Common myeloid progenitor, CD34-positive (primary cell): ENCODE measurements at regions not wholly inside any gene's neighbourhood (a gene's known extent, or its start where the extent isn't known, plus 50 kb on each side); places are given as distances from the start of the nearest gene placed in this dataset.
"Not testable (repeated sequence)": the region's sequence is repeated elsewhere in the genome, so short reads cannot be mapped to it uniquely, and the experiment has no call there.

Experiments
- CTCF ChIA-PET: fragments of 350-600 bp; sonication (Branson Sonifier 250); formaldehyde crosslinking; loops from one replicate; lab custom pipeline; 2021; ENCODE audit warnings: antibody characterized with exemption; lab: Charles Lee
- POLR2A ChIA-PET: fragments of 350-600 bp; sonication (Branson Sonifier 250); formaldehyde crosslinking; loops from one replicate; lab custom pipeline; 2021; ENCODE audit warnings: antibody characterized with exemption; lab: Charles Lee
- DNase-seq, 3 donors: peaks; one replicate each; pipeline versions ENCODE4 v3.0.0 to v3.0.0-alpha.2; 2013
- H3K27ac ChIP-seq, 2 experiments: 1 replicate in 1 of 2; 2 replicates in 1 of 2; pipeline ENCODE4 v1.7.0; 2013; ENCODE audit warnings: inconsistent platforms in 2 of 2, low read length in 2 of 2, mild to moderate bottlenecking in 2 of 2, low read depth in 1 of 2, moderate library complexity in 1 of 2; ENCODE audit not compliant: severe bottlenecking in 2 of 2, insufficient read depth in 1 of 2, poor library complexity in 1 of 2
- H3K27me3 ChIP-seq, 5 experiments: replicated peaks in 2 of 5; 1 replicate in 3 of 5; 2 replicates in 2 of 5; pipeline versions ENCODE4 v1.6.1 to v1.7.0; 2013; ENCODE audit warnings: low read length in 4 of 5, mild to moderate bottlenecking in 2 of 5, moderate library complexity in 2 of 5, inconsistent platforms in 1 of 5; ENCODE audit not compliant: insufficient read depth in 5 of 5, control insufficient read depth in 4 of 5
- H3K36me3 ChIP-seq, 4 experiments: 1 replicate in 2 of 4; 2 replicates in 2 of 4; pipeline versions ENCODE4 v1.6.1 to v1.7.0; 2013; ENCODE audit warnings: low read length in 3 of 4, control low read depth in 1 of 4, mild to moderate bottlenecking in 1 of 4; ENCODE audit not compliant: control insufficient read depth in 4 of 4, insufficient read depth in 4 of 4
- H3K4me1 ChIP-seq, 4 experiments: 1 replicate in 3 of 4; 2 replicates in 1 of 4; pipeline versions ENCODE4 v1.6.1 to v1.7.1; 2013; ENCODE audit warnings: low read length in 3 of 4, mild to moderate bottlenecking in 3 of 4, control low read depth in 1 of 4, inconsistent platforms in 1 of 4, moderate library complexity in 1 of 4; ENCODE audit not compliant: control insufficient read depth in 4 of 4, insufficient read depth in 4 of 4; ENCODE audit errors: control extremely low read depth in 1 of 4
- H3K4me3 ChIP-seq, 7 experiments: 1 replicate in 4 of 7; 2 replicates in 3 of 7; pipeline versions ENCODE4 v1.5.1 to v1.7.0; 2013; ENCODE audit warnings: mild to moderate bottlenecking in 7 of 7, low read length in 6 of 7, moderate library complexity in 6 of 7, inconsistent platforms in 2 of 7, low read depth in 2 of 7, control low read depth in 1 of 7; ENCODE audit not compliant: insufficient read depth in 4 of 7, control insufficient read depth in 1 of 7; ENCODE audit errors: extremely low read depth in 1 of 7
- H3K9me3 ChIP-seq, 5 experiments: 1 replicate in 4 of 5; 2 replicates in 1 of 5; pipeline versions ENCODE4 v1.6.1 to v1.7.1; 2013; ENCODE audit warnings: low read length in 4 of 5, mild to moderate bottlenecking in 2 of 5, inconsistent platforms in 1 of 5, low read depth in 1 of 5, moderate library complexity in 1 of 5; ENCODE audit not compliant: control insufficient read depth in 4 of 5, insufficient read depth in 2 of 5; ENCODE audit errors: control extremely low read depth in 1 of 5
- WGBS: methylation state at CpG from one replicate; pipeline ENCODE4 v1.1.5; 2013; ENCODE audit not compliant: insufficient coverage; 5-methylcytosine and 5-hydroxymethylcytosine counted together

DNA sequence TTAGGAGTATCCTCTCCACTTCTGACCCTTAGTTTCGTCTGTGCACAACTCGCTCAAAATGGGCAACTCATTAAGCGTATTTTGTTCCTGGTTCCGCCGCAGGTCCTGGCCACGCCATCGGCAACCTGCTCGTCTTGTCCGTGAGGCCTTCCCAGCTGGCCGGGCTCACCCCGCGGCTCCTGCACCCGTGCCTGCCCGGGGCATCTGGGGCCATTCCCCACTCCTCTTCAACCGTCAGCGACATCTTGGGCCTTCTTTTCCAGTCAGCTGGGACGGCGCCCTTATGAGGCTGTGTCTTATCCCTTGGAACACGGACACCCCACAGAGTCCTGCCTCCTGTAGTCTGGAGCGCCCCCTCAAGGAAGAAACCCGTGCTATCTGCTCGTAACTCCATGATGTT, 271.9 kb upstream of the NRSN1 start:
- H3K4me1 ChIP-seq, H3K27ac ChIP-seq, DNase-seq, H3K9me3 ChIP-seq, H3K4me3 ChIP-seq, H3K36me3 ChIP-seq, H3K27me3 ChIP-seq, CTCF ChIA-PET, POLR2A ChIA-PET: not testable (repeated sequence)
- 98% methylated on average over 19 of the region's 22 CpGs for whole genome bisulfite sequencing

DNA sequence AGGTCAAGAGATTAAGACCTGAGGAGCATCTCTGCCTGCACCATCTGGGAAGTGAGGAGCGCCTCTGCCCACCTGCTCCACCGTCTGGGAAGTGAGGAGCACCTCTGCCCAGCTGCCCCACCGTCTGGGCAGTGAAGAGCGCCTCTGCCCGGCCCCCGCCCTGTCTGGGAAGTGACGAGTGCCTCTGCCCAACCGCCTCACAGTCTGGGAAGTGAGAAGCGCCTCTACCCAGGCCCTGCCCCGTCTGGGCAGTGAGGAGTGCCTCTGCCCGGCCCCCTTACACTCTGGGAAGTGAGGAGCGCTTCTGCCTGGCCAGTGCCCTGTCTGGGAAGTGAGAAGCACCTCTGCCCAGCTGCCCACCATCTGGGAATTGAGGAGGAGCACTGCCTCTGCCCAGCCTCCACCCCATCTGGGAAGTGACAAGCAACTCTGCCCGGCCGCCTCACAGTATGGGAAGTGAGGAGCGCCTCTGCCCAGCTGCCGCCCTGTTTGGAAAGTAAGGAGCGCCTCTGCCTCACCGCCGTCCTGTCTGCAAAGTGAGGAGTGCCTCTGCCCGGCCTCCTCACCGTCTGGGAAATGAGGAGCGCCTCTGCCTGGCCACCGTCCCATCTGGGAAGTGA, 270.4 kb upstream of the NRSN1 start:
- no peak for DNase-seq
- no peaks in the 10 kb centered on the region for H3K4me1 ChIP-seq
- no peak overlapping the region for H3K4me3 ChIP-seq
- no peak overlapping the region for H3K27ac ChIP-seq
- no peaks in the 10 kb centered on the region for H3K27me3 ChIP-seq
- no peaks in the 10 kb centered on the region for H3K36me3 ChIP-seq
- CTCF ChIA-PET = no interaction called here
- H3K9me3 ChIP-seq = no peaks in the 10 kb centered on the region
- POLR2A ChIA-PET = no interaction called here
- 88% methylated on average over 20 of the region's 23 CpGs for WGBS

DNA sequence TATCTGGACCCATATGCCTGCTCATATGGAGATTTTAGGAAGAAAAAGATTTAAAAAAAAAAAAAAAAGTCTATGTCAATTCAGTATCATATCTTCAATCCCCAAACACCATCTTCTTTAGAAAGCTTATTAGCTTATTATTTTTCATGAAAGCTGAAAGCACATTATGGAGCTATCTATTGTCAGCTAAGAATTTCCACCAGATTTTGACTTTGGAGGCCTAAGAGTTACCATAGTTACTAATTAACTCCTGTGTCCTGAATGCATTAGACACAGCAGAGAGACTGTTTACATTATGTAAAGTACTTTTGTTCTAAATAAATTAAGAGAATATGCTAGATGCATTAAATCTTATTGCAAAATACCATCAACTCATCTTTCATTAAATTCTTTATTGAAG, 255.5 kb upstream of the NRSN1 start:
- H3K27ac ChIP-seq = no peak overlapping the region
- H3K9me3 ChIP-seq = peaks cover 0 to 2% (median 0%) of the 10 kb centered on the region in 5 experiments
- no peaks in the 10 kb centered on the region for H3K27me3 ChIP-seq
- no peak overlapping the region for H3K4me3 ChIP-seq
- ChIA-PET CTCF (no interaction called here), POLR2A (no interaction called here)
- no peak for DNase-seq
- no peaks in the 10 kb centered on the region for H3K36me3 ChIP-seq
- no peaks in the 10 kb centered on the region for H3K4me1 ChIP-seq

DNA sequence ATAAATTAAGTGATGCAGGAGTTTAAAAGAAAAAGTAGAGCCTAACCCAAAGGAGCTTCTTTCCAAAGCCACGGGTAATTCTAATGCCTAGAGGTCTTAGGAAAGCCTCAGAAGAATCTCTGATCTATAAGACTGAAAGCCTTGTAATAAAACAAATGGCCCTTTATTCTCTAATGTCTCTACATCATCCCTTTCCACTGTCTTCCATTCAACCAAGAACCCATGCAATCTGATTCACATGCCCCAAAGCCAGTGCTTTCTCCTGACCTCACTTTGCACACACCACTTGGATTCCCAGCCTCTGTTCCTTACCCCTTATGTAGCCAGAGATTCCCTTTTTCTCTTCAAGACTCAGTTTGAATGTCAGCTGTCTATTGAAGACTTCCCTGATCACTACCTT, 252.9 kb upstream of the NRSN1 start:
- CTCF ChIA-PET = no interaction called here
- 100% methylated on average over 1 of the region's 1 CpG for WGBS
- Histone ChIP-seq H3K27ac (no peak overlapping the region), H3K27me3 (no peaks in the 10 kb centered on the region), H3K4me1 (no peaks in the 10 kb centered on the region), H3K9me3 (no peaks in the 10 kb centered on the region), H3K4me3 (no peak overlapping the region), H3K36me3 (no peaks in the 10 kb centered on the region)
- DNase-seq = no peak
- POLR2A ChIA-PET = no interaction called here

DNA sequence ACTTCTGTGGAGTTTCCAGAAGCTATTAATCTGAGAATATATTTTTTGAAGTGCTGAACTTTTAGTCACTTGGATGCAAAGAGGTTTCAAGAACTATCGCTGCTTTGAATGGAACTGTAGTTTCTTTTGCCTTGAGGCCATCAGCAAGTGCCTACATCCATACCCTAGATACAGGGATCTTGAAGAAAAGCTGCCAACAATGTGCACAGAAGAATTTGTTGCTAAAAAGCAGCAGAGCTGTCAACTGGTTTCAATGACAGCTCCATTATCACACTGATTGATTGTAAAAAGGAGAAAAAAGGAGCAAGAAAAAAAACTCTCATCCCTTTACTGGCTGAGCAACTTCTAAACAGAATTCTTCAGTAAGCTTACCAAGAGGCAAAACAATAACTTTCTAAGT, 251.0 kb upstream of the NRSN1 start:
- Histone ChIP-seq H3K4me1 (no peaks in the 10 kb centered on the region), H3K27ac (no peak overlapping the region), H3K9me3 (no peaks in the 10 kb centered on the region), H3K36me3 (no peaks in the 10 kb centered on the region), H3K4me3 (no peak overlapping the region), H3K27me3 (no peaks in the 10 kb centered on the region)
- ChIA-PET CTCF (no interaction called here), POLR2A (no interaction called here)
- DNase-seq = no peak
- WGBS = no CpG with 5 or more reads among the region's 1 CpG

DNA sequence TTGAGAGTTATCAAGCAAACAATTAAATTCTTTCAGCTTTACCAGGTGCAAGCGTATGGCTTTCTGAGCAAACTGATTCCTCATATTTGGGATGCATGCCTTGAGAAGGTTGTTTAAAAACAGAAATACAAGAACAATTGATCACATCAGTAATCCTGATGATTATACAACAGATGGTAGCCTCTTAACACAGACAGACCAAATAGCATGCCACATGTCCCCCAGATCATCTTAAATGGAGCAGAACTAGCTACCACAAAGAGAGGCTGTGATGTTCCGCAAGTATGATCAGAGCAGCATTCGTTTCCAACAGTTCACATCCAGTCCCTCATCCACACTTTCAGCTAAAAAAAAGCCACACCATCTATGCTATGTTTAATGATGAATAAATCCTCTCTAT, 246.2 kb upstream of the NRSN1 start:
- 89% methylated on average over 1 of the region's 3 CpGs for WGBS
- H3K27ac ChIP-seq = no peak overlapping the region
- no peaks in the 10 kb centered on the region for H3K27me3 ChIP-seq
- no peaks in the 10 kb centered on the region for H3K4me1 ChIP-seq
- no peaks in the 10 kb centered on the region for H3K9me3 ChIP-seq
- H3K4me3 ChIP-seq = no peak overlapping the region
- POLR2A ChIA-PET = no interaction called here
- DNase-seq = no peak
- CTCF ChIA-PET = no interaction called here
- H3K36me3 ChIP-seq = no peaks in the 10 kb centered on the region

DNA sequence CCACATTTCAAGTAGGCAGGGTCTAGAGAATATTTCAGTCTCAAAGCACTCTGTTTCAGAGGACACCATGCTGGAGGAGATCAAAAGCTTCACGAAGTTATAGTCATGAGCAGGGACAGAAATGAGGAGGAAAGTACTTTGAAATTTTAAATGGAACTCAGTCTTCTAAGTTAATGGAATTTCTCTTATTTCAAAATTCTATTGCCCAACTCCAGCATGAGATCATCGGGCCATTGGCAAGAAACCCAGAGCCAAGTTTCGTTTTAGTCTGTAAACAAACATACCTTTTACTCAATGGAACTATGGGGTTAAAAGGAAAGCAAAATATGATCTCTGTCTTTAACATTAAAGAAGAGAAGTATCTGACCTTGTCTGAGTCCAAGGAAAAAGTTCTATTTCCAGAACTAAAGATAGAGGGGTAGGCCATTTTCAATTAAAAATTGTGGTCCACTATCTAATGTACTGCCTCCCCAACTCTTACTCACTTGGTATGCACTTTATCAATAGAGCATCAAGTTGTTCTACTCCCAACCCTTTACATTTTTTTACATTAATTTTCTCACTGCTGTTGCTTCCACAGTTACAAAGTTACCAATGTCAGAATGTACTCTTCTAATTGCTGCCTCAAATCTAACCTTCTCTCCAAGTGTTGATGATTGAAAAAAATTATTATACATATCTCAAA, 235.3 kb upstream of the NRSN1 start:
- ChIA-PET POLR2A (no interaction called here), CTCF (no interaction called here)
- no peaks in the 10 kb centered on the region for H3K9me3 ChIP-seq
- WGBS = 100% methylated on average over 1 of the region's 3 CpGs
- no peak overlapping the region for H3K4me3 ChIP-seq
- H3K27ac ChIP-seq = no peak overlapping the region
- DNase-seq = no peak
- H3K27me3 ChIP-seq = no peaks in the 10 kb centered on the region
- no peaks in the 10 kb centered on the region for H3K36me3 ChIP-seq
- no peaks in the 10 kb centered on the region for H3K4me1 ChIP-seq
